ENCODE measurements at regions not wholly inside any gene's neighbourhood (a gene's known extent, or its start where the extent isn't known, plus 50 kb on each side); places are given as distances from the start of the nearest gene placed in this dataset.
"Not testable (repeated sequence)": the region's sequence is repeated elsewhere in the genome, so short reads cannot be mapped to it uniquely, and the experiment has no call there.

- no peak for DNase-seq (ENCODE audit: low read depth, low spot score)
These were observed 156.3 kb upstream of the MVB12B start for GRCh38 chr9:126170286-126170823.

- no peak for DNase-seq (ENCODE audit: low read depth, low spot score)
These were observed 155.0 kb upstream of the MVB12B start for GRCh38 chr9:126171641-126172040.

GRCh38 chr9:126173401-126173800 lies 153.2 kb upstream of the MVB12B start:
- DNase-seq (ENCODE audit: low read depth, low spot score) = no peak

GRCh38 chr9:126173929-126174328 lies 152.7 kb upstream of the MVB12B start:
- DNase-seq (ENCODE audit: low read depth, low spot score) = no peak

GRCh38 chr9:126183266-126183665 lies 143.4 kb upstream of the MVB12B start:
- DNase-seq (ENCODE audit: low read depth, low spot score) = no peak

GRCh38 chr9:126190994-126191393 lies 135.6 kb upstream of the MVB12B start:
- DNase-seq (ENCODE audit: low read depth, low spot score) = not testable (repeated sequence)

- DNase-seq (ENCODE audit: low read depth, low spot score) = no peak
These were observed 127.8 kb upstream of the MVB12B start for GRCh38 chr9:126198854-126199253.

GRCh38 chr9:126203313-126203712 lies 123.3 kb upstream of the MVB12B start:
- DNase-seq (ENCODE audit: low read depth, low spot score) = no peak

- DNase-seq (ENCODE audit: low read depth, low spot score) = no peak
These were observed 122.4 kb upstream of the MVB12B start for GRCh38 chr9:126204197-126204596.

- no peak for DNase-seq (ENCODE audit: low read depth, low spot score)
These were observed 121.9 kb upstream of the MVB12B start for GRCh38 chr9:126204708-126205225.

GRCh38 chr9:126205265-126205664 lies 121.4 kb upstream of the MVB12B start:
- DNase-seq (ENCODE audit: low read depth, low spot score) = no peak

GRCh38 chr9:126205845-126206498 lies 120.7 kb upstream of the MVB12B start:
- DNase-seq (ENCODE audit: low read depth, low spot score) = no peak

- no peak for DNase-seq (ENCODE audit: low read depth, low spot score)
These were observed 119.4 kb upstream of the MVB12B start for GRCh38 chr9:126207256-126207655.

GRCh38 chr9:126208216-126208758 lies 118.3 kb upstream of the MVB12B start:
- no peak for DNase-seq (ENCODE audit: low read depth, low spot score)

- no peak for DNase-seq (ENCODE audit: low read depth, low spot score)
These were observed 115.1 kb upstream of the MVB12B start for GRCh38 chr9:126211441-126212074.

- DNase-seq (ENCODE audit: low read depth, low spot score) = no peak
These were observed 111.1 kb upstream of the MVB12B start for GRCh38 chr9:126215486-126215885.

- no peak for DNase-seq (ENCODE audit: low read depth, low spot score)
These were observed 109.8 kb upstream of the MVB12B start for GRCh38 chr9:126216826-126217225.

GRCh38 chr9:126217250-126217653 lies 109.4 kb upstream of the MVB12B start:
- DNase-seq (ENCODE audit: low read depth, low spot score) = no peak

- DNase-seq (ENCODE audit: low read depth, low spot score) = no peak
These were observed 108.8 kb upstream of the MVB12B start for GRCh38 chr9:126217797-126218196.

GRCh38 chr9:126218359-126219125 lies 108.1 kb upstream of the MVB12B start:
- DNase-seq (ENCODE audit: low read depth, low spot score) = no peak

GRCh38 chr9:126219166-126219565 lies 107.5 kb upstream of the MVB12B start:
- no peak for DNase-seq (ENCODE audit: low read depth, low spot score)

GRCh38 chr9:126219648-126220063 lies 107.0 kb upstream of the MVB12B start:
- no peak for DNase-seq (ENCODE audit: low read depth, low spot score)
